ENCODE measurements at regions not wholly inside any gene's neighbourhood (a gene's known extent, or its start where the extent isn't known, plus 50 kb on each side); places are given as distances from the start of the nearest gene placed in this dataset.

DNA sequence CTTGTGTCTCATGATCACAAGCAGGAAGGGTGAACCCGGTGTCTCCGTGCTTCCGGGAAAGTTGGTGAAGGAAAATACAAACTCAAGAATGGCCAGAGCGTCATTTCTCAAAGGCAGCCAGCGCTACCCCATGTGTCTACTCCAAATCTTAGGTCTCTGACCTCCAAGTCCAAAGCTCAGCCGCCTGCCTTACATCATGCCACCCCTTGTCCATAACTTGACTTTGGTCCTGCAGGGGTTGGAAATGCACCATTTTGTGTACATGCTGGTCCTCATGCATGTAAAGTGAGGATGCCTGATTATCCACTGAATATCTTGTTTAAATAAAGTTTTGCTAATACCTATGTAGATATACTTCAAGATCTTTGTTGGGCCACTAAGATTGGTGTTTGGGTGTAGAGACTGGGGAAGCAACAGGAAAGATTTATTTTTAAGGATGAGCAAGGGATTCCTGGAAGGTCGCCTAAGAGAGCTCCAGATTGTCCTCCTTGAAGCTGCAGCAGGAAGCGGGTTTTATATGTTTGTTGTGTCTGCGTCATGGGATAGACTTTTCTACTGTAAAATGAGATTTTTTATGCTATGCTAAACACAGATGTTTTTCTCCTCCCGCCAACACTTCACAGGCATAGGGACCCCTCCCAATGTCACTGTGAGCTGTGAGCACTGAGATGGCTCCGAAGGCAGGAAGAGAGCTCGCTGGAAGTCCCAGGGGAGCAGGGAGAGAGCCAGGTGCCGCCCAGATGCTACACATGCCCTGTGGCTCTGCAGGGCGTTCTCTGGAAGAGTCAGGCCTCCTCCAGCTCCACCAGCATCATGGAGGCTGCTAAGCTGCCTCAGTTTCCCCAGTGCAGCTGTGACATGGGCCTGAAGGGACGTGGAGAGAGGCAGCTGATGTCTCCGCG lies 176.2 kb upstream of the HDAC4 start (continued):
- TF ChIP-seq ZNF830 (CRISPR knock-in tag; IDR thresholded peaks at IDR 0.05) = no peak

- Histone ChIP-seq H3K79me2 (ENCODE audit: control insufficient read depth, insufficient read depth, low read length) (no peaks in the 10 kb centered on the region), H3K9me1 (ENCODE audit: control insufficient read depth, insufficient read depth, low read length) (no peaks in the 10 kb centered on the region), H3K4me2 (ENCODE audit: insufficient read depth, low read length) (no peak overlapping the region), H4K20me1 (replicated peaks; ENCODE audit: control insufficient read depth, insufficient read depth, low read length) (no peaks in the 10 kb centered on the region), H2AFZ (ENCODE audit: low read depth, low read length) (no peak overlapping the region), H3K27ac (ENCODE audit: extremely low read depth, low read depth, low read length) (no peak overlapping the region), H3K4me3 (no peak overlapping the region), H3K9ac (ENCODE audit: insufficient read depth in 1 of 2, low read depth in 2 of 2, low read length in 2 of 2) (no peak overlapping the region), H3K4me1 (replicated peaks in 1 of 2; ENCODE audit: control insufficient read depth in 2 of 2, insufficient read depth in 2 of 2, low read length in 2 of 2) (no peaks in the 10 kb centered on the region), H3K27me3 (ENCODE audit: control insufficient read depth in 2 of 2, insufficient read depth in 2 of 2, low read length in 2 of 2) (peaks cover 0 to 58% of the 10 kb centered on the region in 2 experiments; a peak in 3 of 5 replicates), H3K36me3 (ENCODE audit: control insufficient read depth, insufficient read depth, low read length) (no peaks in the 10 kb centered on the region), H3K9me3 (replicated peaks; ENCODE audit: control insufficient read depth, insufficient read depth, low read depth, low read length) (no peaks in the 10 kb centered on the region)
- no TSS peak for BruUV-seq (replicated peaks)
- POLR2A ChIA-PET = interaction anchor here (0.6 to 1.2 kb wide), 3 partner anchors 18 to 1044 kb away, joined by 3 read pairs; no protein-coding TSS in a partner anchor
- DNase-seq (ENCODE audit: extremely low read depth in 1 of 4, low spot score in 3 of 4) (no peak), FAIRE-seq (no peak), ATAC-seq (no peak)
- in situ Hi-C loops (cut with MboI) (no loop called here), intact Hi-C loops (cut with micrococcal nuclease) (no loop called here)
- CTCF ChIA-PET (ENCODE audit: low intra/inter-chr PET ratio) = no interaction called here
- WGBS (ENCODE audit: insufficient coverage, low coverage, missing lambda C conversion rate) = 4% methylated on average over 7 of the region's 8 CpGs
- TF ChIP-seq CSDE1 (IDR thresholded peaks at IDR 0.05) (no peak), ZNF586 (CRISPR knock-in tag; conservative IDR thresholded peaks at IDR 0.05) (no peak), ZNF197 (CRISPR knock-in tag; IDR thresholded peaks at IDR 0.05; ENCODE audit: low read depth) (no peak), POU5F1 (IDR thresholded peaks at IDR 0.05; ENCODE audit: borderline replicate concordance, low read depth, low read length, partially characterized antibody) (no peak), ZNF431 (CRISPR knock-in tag; IDR thresholded peaks at IDR 0.05) (no peak), KDM1A (IDR thresholded peaks at IDR 0.05) (no peak), ZNF24 (IDR thresholded peaks at IDR 0.05) (no peak), ZC3H4 (CRISPR knock-in tag; IDR thresholded peaks at IDR 0.05; ENCODE audit: borderline replicate concordance) (no peak), ESRRA (IDR thresholded peaks at IDR 0.05; ENCODE audit: borderline replicate concordance, low read depth) (no peak), ZNF76 (CRISPR knock-in tag; IDR thresholded peaks at IDR 0.05; ENCODE audit: borderline replicate concordance) (no peak), NR2C2 (CRISPR knock-in tag; IDR thresholded peaks at IDR 0.05) (no peak), NR2C2 (tag; IDR thresholded peaks at IDR 0.05) (no peak)
- TF ChIP-seq, protein P1, sequence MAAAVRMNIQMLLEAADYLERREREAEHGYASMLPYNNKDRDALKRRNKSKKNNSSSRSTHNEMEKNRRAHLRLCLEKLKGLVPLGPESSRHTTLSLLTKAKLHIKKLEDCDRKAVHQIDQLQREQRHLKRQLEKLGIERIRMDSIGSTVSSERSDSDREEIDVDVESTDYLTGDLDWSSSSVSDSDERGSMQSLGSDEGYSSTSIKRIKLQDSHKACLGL (CRISPR knock-in tag; IDR thresholded peaks at IDR 0.05; ENCODE audit: borderline replicate concordance, poor library complexity, severe bottlenecking) = no peak
- TF ChIP-seq, protein P2, sequence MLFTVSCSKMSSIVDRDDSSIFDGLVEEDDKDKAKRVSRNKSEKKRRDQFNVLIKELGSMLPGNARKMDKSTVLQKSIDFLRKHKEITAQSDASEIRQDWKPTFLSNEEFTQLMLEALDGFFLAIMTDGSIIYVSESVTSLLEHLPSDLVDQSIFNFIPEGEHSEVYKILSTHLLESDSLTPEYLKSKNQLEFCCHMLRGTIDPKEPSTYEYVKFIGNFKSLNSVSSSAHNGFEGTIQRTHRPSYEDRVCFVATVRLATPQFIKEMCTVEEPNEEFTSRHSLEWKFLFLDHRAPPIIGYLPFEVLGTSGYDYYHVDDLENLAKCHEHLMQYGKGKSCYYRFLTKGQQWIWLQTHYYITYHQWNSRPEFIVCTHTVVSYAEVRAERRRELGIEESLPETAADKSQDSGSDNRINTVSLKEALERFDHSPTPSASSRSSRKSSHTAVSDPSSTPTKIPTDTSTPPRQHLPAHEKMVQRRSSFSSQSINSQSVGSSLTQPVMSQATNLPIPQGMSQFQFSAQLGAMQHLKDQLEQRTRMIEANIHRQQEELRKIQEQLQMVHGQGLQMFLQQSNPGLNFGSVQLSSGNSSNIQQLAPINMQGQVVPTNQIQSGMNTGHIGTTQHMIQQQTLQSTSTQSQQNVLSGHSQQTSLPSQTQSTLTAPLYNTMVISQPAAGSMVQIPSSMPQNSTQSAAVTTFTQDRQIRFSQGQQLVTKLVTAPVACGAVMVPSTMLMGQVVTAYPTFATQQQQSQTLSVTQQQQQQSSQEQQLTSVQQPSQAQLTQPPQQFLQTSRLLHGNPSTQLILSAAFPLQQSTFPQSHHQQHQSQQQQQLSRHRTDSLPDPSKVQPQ (CRISPR knock-in tag; IDR thresholded peaks at IDR 0.05; ENCODE audit: borderline replicate concordance) = no peak
- TF ChIP-seq, protein P3, sequence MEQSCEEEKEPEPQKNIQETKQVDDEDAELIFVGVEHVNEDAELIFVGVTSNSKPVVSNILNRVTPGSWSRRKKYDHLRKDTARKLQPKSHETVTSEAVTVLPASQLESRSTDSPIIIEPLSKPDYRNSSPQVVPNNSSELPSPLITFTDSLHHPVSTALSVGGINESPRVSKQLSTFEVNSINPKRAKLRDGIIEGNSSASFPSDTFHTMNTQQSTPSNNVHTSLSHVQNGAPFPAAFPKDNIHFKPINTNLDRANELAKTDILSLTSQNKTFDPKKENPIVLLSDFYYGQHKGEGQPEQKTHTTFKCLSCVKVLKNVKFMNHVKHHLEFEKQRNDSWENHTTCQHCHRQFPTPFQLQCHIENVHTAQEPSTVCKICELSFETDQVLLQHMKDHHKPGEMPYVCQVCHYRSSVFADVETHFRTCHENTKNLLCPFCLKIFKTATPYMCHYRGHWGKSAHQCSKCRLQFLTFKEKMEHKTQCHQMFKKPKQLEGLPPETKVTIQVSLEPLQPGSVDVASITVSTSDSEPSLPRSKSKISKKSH (CRISPR knock-in tag; IDR thresholded peaks at IDR 0.05) = no peak
Measured at GRCh38 chr2:239575931-239576445, 175.2 kb upstream of the HDAC4 start.
